HG03066 (cell line): ENCODE measurements at regions not wholly inside any gene's neighbourhood (a gene's known extent, or its start where the extent isn't known, plus 50 kb on each side); places are given as distances from the start of the nearest gene placed in this dataset.

ENCODE experiments used
- ATAC-seq: cut with Tn5 transposase; IDR thresholded peaks from one replicate; pipeline ENCODE4 v1.9.1; 2021; ENCODE audit warnings: low read depth; ENCODE audit not compliant: unreplicated experiment

GRCh38 chrX:15985937-15986336 lies 131.3 kb upstream of the AP1S2 start:
- no peak for ATAC-seq

GRCh38 chrX:15983034-15983433 lies 128.4 kb upstream of the AP1S2 start:
- no peak for ATAC-seq

- ATAC-seq, result no peak
Observed at GRCh38 chrX:15977644-15978043, 123.0 kb upstream of the AP1S2 start.

- ATAC-seq, result no peak
Observed at GRCh38 chrX:15976396-15976795, 121.8 kb upstream of the AP1S2 start.

GRCh38 chrX:15973946-15974345 lies 119.3 kb upstream of the AP1S2 start:
- no peak for ATAC-seq

- ATAC-seq, result no peak
Observed at GRCh38 chrX:15973299-15973698, 118.7 kb upstream of the AP1S2 start.

- ATAC-seq, result no peak
Observed at GRCh38 chrX:15971696-15972095, 117.1 kb upstream of the AP1S2 start.

GRCh38 chrX:15963858-15964257 lies 109.2 kb upstream of the AP1S2 start:
- no peak for ATAC-seq

- ATAC-seq, result no peak
Observed at GRCh38 chrX:15960237-15960636, 105.6 kb upstream of the AP1S2 start.

GRCh38 chrX:15956681-15957080 lies 102.1 kb upstream of the AP1S2 start:
- ATAC-seq, result no peak

- no peak for ATAC-seq
Observed at GRCh38 chrX:15953801-15954200, 99.2 kb upstream of the AP1S2 start.

GRCh38 chrX:15952212-15952611 lies 97.6 kb upstream of the AP1S2 start:
- no peak for ATAC-seq

GRCh38 chrX:15948318-15948660 lies 93.7 kb upstream of the AP1S2 start:
- no peak for ATAC-seq

GRCh38 chrX:15947648-15948317 lies 93.2 kb upstream of the AP1S2 start:
- no peak for ATAC-seq

- ATAC-seq, result no peak
Observed at GRCh38 chrX:15946783-15947580, 92.4 kb upstream of the AP1S2 start.

- ATAC-seq, result no peak
Observed at GRCh38 chrX:15943391-15943790, 88.8 kb upstream of the AP1S2 start.

GRCh38 chrX:15942307-15942706 lies 87.7 kb upstream of the AP1S2 start:
- no peak for ATAC-seq

GRCh38 chrX:15939737-15940136 lies 85.1 kb upstream of the AP1S2 start:
- ATAC-seq, result no peak

- no peak for ATAC-seq
Observed at GRCh38 chrX:15938072-15938471, 83.5 kb upstream of the AP1S2 start.

GRCh38 chrX:15931362-15931761 lies 76.7 kb upstream of the AP1S2 start:
- no peak for ATAC-seq

- ATAC-seq, result no peak
Observed at GRCh38 chrX:15930585-15930984, 76.0 kb upstream of the AP1S2 start.

- ATAC-seq, result no peak
Observed at GRCh38 chrX:15929194-15929593, 74.6 kb upstream of the AP1S2 start.
